ENCODE measurements at regions not wholly inside any gene's neighbourhood (a gene's known extent, or its start where the extent isn't known, plus 50 kb on each side); places are given as distances from the start of the nearest gene placed in this dataset.
"Not testable (repeated sequence)": the region's sequence is repeated elsewhere in the genome, so short reads cannot be mapped to it uniquely, and the experiment has no call there.

DNA sequence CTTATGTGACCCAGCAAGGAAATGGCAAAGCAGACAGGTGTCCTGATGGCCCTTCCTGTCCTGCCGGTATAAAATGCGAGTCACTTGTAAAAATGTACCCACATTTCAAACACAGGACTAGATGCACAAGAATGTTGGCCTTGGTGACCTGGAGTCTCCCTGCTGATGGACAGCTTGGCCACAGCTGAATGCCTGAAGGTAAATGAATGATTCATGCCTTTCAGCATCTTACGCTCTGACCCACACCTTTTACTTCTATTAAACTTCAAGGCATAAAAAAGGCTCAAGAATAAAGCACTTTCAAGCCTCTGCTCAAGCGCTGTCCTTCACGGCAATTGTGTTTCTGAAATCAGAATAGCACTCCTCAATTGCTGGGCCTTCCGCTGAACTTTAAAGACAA is 228.0 kb upstream of the SLCO3A1 start:
- no peak for DNase-seq

DNA sequence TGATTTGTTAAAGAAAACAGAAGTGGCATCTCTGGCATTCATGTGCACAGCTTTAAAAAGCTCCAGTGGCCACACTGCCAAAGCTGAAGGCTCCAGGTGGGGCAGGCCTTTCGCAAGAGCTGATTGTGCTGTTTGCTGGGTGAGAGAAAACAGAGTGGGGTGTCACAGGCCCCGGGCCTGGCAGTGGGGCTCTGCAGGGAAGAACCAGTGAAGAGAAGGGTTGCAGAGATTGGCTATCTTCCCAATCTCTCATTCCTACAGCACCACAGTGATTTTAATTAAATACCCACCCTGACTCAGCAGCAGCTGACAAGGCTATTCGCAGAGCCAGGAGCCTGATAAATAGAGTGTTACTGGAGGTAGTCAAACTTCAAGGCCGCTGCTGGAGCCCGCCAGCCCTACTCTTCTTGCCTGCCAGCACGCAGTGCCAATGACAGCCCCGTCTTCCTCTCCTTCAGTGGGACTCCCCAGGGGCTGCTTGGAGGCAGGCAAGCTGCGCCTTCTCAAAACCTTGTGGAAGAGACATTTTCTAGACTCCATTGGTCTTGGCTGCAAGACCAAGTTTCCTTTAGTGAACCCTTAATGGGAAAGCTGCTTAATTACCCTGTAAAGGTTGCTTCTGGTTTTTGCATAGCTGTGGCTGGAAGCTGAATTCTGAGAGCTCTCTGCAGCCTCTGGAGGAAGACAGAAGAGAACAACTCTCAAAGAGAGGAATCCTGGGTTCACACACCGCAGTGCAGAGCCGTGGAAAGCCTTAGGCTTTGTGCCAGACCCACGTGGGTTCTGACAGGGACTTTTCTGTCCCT is 225.8 kb upstream of the SLCO3A1 start:
- DNase-seq = no peak

DNA sequence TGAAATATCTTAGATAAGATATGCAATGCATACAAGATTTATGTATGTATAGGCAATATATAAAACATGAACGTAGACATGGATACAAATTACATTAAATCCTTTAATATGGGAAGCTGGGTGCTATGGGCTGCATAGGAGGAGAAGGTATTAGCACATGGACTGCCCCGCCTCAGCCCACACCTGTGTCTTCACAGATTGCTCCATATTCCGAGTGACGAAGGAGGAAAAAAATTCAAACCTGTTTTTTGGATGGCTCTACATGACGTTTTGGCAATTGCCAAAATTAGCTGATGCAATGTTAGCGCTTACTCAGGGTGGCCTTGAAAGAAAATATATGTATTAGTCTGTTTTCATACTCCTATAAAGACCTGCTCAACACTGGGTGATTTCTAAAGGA is 223.4 kb upstream of the SLCO3A1 start:
- DNase-seq = no peak

DNA sequence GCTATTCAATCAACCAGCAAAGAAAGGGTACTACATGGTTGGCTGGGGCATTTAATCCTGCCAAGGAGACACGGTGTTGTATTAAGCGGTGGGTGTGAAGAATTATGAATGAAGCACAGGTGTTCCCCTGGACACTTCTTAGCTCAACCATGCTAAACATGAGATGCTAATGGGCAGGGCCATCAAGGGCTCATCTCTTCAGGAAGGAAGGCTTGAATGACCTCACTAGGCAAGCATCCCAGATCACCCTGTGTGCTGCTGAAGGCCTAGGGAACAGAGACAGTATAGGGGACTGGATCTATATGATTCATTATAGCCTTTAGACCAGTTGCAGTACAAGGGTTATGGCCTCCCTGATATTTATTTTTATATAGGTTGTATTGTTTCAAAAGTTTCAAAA is 221.3 kb upstream of the SLCO3A1 start:
- no peak for DNase-seq

DNA sequence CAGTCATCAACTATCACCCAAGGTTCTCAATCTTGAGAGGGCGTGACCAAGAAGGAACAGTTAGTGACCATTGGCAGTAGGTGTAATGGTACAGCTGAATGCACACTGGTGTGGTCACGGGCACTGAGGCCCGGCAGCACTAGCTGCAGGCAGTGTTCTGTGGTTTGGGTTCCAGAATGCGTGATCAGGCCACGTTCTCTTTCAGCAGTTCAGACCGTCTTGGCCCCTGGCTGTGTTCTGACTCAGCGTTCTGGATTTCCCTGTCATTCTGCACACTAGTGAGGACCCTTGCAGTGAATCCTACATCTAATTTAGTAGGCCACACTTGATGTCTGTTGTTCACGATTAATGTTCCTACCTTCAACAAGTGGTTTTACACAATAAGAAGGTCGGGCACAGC is 220.5 kb upstream of the SLCO3A1 start:
- DNase-seq = no peak

DNA sequence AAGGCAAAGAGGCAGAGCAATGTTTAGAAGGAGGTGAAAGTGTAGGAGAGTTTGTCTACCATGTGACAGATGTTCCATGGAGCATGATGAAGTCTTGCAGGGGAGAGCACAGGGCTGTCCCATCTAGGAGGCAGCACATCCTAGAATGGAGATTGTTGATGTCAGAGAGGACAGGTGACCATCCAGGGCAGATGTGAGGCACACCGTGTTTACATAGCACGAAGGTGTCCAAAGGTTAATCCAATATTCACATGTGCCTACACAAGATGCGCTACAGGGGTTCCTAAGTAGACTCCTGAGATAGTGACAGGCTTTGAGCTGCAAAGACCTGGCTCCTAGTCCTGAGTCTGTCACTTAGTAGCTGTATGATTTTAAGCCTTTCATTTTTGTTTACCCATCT is 219.3 kb upstream of the SLCO3A1 start:
- no peak for DNase-seq

DNA sequence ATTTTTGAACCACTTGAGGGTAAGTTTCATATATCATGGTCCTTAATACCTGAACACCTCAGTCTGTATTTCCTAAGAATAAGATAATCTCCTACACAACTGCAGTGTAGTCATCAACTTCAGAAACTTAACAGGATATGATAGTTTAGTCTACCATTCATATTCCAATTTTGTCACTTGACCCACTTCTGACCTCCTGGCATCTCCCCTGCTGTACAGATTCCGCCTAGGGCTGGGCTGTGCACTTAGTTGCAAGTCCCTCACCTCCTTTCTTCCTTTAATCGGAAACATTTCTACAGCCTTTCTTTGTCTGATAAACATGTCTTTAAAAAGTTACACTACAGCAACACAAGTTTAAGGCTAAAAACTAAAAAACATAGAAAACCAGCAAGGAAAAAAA is 218.4 kb upstream of the SLCO3A1 start:
- DNase-seq = no peak

DNA sequence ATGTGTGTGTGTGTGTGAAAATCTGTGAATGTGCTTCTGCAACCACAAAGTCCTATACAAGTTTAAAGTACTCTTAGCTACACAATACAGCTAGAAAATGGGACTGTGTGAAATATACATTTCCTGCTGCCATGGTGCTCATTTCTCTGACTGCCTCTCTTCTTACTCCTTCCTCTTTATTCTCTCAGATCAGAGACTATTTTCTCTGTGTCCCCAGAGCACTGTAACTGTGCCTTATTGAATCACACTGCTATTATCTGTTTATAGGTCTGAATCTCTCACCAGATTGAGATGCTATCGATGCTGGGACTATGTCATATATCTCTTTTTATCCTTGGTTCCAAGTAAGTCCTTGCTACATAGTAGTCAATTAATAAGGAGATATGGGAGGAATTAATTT is 217.9 kb upstream of the SLCO3A1 start:
- DNase-seq = no peak

DNA sequence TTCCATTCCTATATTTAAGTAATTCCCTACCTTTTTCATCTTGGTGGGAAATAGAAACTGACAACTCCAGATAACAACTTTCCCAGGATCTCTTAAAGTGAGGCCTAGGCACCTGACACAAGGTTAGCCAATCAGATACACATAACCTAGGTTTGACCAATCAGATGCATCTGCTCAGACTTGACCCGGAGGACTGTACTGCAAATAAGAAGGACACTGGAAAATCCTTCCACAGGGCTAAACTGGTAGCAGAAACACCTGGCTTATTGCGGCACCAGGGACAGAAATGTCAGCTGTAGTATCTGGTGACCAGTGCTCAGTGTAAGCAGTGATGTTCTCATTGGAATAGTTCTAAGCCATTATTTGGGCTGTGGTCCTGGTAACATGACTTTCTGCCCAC is 204.5 kb upstream of the SLCO3A1 start:
- DNase-seq = no peak

DNA sequence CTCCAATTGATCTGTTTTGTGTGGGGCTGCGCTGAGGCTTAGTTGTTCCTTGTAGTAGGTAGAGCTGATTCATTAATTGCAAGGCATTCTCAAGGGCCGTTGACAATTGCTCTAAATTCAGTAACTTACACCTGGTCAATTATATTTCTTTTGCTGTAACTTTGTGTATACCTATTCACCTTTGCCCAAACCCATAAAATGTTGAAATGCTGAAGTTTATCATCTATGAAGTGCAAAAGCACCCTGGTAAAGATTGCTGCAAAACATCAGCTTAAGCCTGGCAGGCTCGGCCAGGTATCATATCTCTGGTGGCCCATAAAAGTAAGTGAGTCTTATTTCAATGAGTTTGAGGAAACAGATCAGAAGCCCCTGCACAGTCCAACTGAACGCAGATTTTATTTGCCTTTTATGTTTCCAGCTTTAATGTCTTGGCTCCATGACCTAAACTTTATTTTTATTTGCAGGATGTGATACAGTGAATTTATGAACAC is 203.6 kb upstream of the SLCO3A1 start:
- no peak for DNase-seq

DNA sequence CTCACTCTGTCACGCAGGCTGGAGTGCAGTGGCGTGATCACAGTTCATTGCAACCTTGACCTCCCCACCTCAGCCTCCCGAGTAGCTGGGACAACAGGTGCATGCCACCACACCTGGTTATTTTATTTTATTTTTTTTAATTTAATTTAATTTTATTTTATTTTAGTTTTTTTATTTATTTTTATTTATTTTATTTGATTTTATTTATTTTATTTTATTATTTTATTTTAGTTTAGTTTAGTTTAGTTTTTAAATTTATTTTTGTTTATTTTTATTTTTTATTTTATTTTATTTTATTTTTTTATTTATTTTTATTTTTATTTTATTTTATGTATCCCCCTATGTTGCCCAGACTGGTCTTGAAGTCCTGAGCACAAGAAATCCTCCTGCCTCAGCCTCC is 202.3 kb upstream of the SLCO3A1 start:
- no peak for DNase-seq

DNA sequence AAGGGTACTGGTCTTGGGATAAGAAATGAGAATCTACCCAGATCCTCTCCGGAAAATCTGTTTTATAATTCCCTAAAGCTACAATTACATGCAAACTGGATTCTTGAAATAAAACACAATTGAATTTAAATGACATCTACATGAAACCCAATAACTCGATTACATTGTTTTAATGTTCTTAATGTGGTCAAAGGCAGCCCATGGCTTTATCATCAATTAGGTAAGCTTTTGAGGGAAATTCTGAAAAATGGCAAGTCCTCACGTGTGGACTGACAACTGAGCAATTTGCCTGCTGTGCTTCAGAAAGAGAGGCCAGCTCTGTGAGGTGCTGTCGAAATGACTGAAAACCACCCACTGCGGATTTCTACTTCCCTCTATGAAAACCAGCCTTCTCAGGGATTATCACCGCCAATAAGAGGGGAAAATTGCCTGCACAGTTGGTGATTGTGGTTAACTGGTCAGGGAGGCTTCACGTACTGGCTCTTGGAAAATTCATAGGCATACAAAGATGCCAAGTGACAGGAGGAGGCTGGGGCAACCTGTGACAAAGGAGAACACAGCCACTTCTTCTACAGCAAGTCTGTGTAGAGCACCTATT is 200.8 kb upstream of the SLCO3A1 start:
- DNase-seq = no peak

DNA sequence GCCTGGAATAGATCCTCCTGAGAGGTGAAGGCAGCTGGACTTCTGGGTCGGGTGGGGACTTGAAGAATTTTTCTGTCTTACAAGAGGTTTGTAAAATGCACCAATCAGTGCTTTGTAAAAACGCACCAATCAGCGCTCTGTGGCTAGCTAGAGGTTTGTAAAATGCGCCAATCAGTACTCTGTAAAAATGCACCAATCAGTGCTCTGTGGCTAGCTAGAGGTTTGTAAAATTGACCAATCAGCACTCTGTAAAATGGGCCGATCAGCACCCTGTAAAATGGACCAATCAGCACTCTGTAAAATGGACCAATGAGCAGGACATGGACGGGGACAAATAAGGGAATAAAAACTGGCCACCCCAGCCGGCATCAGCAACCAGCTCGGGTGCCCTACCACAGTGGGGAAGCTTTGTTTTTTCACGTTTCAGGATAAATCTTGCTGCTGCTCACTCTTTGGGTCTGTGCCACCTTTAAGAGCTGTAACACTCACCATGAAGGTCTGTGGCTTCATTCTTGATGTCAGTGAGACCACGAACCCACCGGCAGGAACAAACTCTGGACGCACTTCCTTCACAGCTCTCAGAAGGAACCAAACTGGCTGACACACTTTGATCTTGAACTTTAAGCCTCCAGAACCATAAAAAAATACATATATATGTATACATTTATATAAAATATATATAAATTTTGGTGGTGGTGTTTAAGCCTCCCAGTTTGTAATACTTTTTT is 197.8 kb upstream of the SLCO3A1 start:
- DNase-seq = not testable (repeated sequence)

DNA sequence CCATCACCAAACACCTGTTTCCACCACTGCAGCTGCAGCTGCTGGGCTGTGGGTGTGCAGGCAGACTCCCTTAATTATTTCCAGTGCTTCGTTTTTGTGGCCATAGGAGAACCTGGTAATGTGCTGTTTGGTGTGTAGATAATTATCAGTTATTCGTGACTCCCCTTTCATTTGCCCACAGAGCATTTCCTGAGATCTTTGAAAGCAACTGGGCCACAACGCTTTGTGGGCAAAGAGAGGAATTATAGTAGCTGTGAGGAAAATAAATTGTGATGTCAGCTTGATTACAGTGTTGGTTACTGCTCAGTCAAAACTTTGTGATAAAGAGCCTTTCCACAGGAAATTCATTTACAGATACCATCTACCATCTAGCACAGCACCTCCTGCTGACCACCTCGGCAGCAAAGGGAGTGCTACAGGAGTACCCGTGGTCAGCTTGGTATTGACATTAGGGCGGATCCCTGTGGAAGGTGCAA is 193.3 kb upstream of the SLCO3A1 start:
- peak; percentile 15 for DNase-seq

DNA sequence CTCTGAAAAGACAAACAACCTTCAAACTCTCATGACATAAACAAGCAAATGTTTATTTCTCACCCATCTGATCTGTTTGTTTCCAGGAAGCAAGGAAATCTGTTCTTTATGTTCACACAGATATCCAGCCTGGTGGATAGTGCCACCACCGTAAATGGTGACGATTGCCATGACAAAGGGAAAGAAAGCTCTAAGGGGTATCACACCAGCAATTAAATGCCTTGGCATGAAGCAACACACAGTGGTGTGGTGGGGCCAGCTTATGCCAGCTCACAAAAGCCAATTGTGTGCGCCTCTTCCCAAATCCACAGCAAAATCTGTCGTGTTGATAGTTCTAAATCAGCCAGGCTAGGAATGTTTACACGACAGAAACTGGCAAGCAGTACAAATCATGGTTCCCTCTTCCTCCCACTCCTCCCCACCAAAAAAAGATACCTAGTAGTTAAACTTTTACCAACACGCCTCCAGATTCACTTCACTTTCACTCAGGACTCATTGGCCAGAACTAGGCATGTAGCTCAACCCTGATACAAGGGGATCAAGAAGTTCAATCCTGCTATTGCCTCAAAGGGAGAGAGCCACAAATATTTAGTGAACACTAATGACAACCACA is 189.2 kb upstream of the SLCO3A1 start:
- no peak for DNase-seq

DNA sequence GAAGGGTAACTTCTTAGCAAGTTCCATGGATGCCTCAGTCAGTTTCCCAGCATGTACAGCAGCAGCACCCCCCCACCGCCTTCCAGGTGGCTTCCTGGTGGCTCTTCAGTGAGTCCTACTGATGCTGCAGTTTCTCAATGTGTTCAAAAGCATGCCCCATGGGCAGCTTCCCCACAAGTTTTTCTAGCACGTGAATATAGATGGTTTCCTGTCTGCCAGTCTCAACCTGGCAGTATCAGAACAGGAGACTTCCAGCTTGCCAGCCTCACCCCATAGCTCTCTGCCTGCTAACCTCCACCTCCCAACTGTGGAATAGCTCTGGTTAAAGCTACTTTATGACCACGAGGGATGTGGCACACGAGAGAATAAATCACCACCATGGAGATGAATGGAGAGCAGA is 188.3 kb upstream of the SLCO3A1 start:
- DNase-seq = no peak

DNA sequence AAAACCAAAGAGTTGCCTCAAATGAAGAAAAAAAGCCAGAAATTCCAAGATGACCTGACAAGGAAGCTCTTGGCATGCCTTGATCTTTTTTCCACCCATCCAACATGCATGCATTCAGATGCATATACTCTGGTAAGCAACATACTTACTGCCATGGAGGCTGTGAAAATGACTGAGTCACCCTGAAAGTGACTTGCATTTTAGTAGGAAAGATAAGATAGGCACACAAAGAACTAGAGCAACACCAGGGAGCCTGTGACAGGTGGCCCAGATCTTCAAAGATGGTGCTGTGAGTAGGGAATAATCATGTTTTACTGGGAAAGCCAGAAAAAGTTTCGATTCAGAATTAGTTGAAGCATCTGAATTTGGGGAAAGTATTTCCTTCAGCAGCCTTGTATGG is 185.1 kb upstream of the SLCO3A1 start:
- DNase-seq = no peak

DNA sequence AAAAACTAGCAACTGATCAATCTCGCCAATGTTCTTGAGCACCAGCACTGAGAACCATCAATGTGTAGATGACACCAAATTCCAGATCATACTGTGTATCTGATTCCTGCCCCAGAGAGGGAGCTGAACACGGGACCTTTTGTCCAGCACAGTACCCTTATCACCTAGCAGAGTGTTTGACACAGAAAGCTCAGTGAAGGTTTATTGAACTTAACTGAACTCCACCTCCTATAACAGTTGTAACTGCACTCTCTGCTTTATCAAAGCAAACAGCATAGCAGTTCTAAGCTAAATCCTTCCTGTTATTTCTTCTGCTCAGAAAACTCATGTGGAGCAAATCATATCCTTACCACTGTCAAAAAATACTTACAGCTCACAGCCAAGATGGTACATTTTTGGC is 183.4 kb upstream of the SLCO3A1 start:
- no peak for DNase-seq

DNA sequence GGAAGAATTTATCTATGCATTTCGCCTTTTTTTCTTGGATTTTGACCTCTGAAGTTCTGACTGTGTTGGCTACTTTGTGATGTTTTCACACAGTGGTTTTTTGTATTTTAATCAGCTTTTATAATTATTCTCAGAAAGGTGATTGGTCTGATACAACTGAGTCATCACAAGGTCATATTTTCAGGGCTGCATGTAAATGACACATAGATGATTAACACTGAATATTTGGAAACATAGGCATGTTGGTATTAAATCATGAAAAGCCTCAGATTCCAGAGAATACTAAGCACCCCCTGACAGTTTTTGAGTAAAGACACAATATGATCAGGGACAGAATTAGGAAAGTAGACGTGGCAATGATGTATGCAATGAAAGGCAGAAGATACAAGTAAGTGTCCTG is 175.5 kb upstream of the SLCO3A1 start:
- DNase-seq = no peak

DNA sequence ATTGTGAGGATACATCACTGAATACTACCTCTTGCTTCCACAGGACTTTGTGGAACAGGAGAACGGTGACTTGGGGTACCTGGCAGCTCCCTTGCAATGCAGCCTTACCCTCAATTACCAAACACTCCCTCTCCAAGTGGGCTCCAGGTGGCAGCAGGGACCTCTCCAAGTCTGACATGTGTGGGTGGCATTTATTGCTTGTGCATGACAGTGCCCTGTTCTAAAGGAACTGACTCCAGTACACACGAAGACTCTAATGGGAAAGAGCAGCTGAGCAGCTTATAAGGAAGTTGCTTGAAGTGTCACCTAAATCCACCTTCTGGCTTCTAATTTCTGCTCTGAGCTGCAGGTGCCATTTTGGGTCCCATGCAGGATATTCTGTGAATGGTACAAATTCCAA is 174.1 kb upstream of the SLCO3A1 start:
- no peak for DNase-seq

DNA sequence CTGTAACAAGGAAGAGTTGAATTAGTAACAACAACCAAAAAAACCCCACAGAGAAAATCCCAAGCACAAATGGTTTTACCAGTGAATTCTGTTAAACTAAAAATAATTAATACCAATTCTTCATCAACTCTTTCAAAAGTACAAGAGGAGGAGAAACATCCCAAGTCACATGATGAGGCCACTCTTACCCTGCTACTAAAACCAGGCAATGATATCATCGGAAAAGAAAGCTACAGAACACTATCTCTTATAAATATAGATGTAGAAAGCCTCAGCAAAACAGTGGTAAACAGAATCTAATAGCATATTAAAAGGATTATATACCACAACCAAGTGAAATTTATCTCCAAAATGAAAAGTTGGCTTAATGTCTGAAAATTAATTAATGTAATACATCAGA is 168.1 kb upstream of the SLCO3A1 start:
- DNase-seq = no peak

DNA sequence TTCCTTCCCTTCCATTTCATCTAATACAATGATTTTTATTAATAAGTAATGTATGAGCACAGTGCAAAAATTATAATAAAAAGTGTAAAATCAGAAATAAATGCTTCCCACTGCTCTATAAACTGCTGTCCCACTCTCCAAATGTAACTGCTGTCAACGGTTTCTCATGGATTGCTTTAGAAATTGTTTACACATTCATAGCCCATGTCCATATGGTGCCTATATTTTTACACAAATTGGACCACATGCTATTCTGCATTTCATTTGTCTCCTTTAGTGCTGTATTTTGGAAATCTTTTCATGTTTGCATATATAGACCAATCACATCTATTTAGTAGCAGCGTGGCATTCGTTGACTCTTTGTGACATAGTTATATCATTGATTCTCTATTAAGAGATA is 164.7 kb upstream of the SLCO3A1 start:
- no peak for DNase-seq

DNA sequence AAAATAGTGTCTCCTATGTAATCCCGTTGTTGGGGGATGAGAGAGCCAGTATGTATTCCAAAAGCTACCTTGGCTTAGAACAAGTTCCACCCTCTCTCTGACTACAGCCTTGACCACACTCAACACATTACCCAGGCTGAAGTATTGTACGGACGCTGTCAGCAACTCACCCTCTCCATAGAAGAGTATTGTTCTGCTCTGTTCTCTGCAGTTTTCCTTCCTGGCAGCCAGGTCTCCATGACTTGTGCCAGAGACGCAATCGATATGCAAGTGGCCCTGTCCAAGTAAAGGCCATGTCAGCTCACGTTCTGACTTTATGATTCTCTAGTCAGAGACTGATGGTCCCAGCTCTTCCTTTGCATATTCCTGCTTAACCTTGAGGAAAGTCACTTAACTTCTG is 164.1 kb upstream of the SLCO3A1 start:
- DNase-seq = no peak

DNA sequence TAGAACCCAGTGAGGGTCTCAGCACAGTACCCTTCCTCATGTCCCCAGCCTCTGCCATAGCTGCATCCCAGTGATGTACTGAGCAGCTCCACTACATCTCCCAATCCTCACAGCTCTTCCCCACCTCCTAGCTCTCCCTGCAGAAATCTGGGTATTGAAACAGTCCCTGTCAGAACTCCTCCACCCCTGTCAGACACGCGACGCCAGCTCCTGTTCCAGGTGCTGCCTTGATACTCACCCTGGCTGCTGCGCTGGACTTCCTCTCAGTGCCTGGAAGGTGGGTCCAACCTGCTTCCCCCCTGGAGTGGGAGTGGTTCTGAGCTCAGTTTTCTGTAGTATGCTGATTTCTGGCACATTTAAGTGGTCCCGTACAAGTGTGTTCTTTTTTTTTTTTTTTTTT is 160.9 kb upstream of the SLCO3A1 start:
- DNase-seq = no peak

Data from CD4-positive, alpha-beta T cell treated with Interleukin-17A for 1 hour (primary cell).